Caki2 (cell line): ENCODE measurements at regions not wholly inside any gene's neighbourhood (a gene's known extent, or its start where the extent isn't known, plus 50 kb on each side); places are given as distances from the start of the nearest gene placed in this dataset.
"Not testable (repeated sequence)": the region's sequence is repeated elsewhere in the genome, so short reads cannot be mapped to it uniquely, and the experiment has no call there.

Experiments
- DNase-seq: peaks from one replicate; pipeline ENCODE4 v3.0.0-alpha.2; 2015; ENCODE audit warnings: low read depth
- in situ Hi-C: cut with HindIII; loops from 2 replicates; pipeline ENCODE4 v1.10.0; 2016; ENCODE audit warnings: low sequenced_read_pairs, low pct_unique_long_range_greater_than_20kb, mixed read lengths

DNA sequence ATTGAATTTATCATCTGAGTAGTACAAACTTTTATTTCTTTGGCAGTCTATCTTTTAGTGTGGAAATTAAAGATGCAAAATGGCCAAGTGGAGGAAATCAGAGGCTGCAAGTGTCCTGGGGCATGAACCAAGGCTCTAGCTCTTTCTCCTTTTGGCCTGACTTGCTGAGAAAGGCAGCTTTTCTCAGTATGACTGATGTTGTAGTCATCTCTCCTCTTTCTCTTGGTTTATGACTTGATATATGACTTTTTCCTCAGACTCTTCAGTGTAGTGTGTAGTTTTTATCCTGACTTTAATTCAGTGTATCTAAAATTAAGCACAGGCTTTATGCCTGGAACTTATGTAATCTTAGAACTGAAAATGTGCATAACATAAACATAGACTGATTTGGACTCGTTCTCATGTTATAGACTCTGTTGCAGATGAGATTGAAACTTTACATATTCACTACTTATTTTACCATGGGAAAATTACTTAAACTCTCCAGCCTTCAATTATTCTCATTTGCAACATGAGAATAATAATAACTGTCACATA is 65.7 kb downstream of the SLITRK5 start:
- DNase-seq = no peak
- in situ Hi-C loops = no loop called here

GRCh38 chr13:87754097-87754496 is 82.9 kb downstream of the SLITRK5 start:
- in situ Hi-C loops = no loop called here
- no peak for DNase-seq

GRCh38 chr13:87769445-87769844 is 98.3 kb downstream of the SLITRK5 start:
- in situ Hi-C loops = no loop called here
- no peak for DNase-seq

DNA sequence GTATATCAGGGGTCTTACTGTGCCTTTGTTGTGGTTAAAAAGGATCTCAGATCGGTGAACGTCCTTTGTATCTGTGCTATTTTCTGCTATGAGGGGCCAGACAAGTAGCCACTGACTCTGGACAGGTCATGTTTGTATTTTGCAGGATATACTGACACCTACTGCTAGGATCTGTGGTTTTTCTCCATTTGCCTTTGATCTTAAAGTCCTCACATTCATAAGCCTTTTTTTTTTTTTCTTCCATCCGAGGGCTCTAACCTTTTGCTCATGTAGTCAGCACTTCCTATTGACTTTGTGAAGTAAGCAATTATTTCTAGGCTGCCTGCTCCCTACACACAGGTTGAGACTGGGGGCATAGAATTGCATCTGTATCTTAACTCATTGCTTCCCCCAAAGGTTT is 106.2 kb downstream of the SLITRK5 start:
- in situ Hi-C loops = no loop called here
- DNase-seq = peak; percentile 28

GRCh38 chr13:87778128-87778527 is 107.0 kb downstream of the SLITRK5 start:
- in situ Hi-C loops = no loop called here

GRCh38 chr13:87779426-87779825 is 108.3 kb downstream of the SLITRK5 start:
- DNase-seq = no peak
- in situ Hi-C loops = no loop called here

More at GRCh38 chr13:87778128-87778527, 107.0 kb downstream of the SLITRK5 start:
- DNase-seq = no peak

DNA sequence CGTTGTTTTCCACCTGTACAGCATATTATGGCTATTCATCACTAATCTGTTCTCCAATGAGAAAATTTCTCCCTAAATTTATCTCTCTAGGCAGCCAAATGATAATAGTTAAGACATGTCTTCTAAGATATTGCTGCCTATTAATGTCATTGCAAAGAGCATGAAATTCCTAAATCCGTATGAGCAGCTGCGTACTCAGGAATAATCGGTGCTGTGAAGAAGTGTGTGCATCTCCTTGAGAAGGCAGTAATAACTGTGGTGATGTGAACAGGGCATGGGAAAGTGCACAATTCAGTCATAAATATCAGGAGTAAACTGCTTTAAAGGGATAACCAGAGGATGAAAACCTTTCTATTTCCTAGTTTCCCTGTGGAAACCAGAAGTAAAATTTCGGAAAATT is 112.2 kb downstream of the SLITRK5 start:
- DNase-seq = no peak
- in situ Hi-C loops = no loop called here

DNA sequence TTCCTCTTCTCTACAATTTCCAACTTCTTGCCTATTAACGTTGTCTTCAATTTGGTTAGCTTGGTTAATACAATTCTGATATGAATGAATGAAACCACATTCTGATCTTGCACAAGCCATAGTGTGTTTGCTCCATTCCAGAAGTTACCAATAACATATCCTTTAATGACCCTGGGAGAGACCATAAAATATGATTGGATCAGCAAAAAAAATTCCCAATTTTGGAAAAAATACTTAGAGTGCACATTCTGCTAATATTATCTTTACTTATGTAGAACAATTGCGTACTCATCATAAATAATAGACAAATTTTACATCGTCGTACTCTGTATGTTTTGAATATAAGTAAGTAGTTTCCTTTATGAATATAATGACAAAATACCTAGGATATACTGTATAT is 117.2 kb downstream of the SLITRK5 start:
- in situ Hi-C loops = no loop called here

DNA sequence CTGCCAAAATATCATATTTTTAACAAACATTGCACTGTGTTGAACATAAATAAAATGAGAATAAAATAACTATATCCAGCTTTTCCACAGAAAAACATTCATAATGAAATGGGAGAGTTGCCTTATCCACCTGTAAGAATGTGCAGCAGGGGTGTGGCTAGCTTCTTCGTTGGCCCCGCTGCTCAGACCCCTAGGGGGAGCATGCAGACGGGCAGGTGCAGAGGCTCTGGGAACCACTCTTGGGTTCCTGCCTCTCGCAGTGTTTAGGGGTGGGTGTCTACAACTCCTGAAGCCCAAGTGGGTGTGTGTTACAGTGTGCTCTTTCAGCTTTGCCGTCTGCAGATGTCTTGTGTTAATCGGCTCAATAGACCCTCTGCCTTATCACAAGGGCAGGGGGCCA is 121.7 kb downstream of the SLITRK5 start:
- no peak for DNase-seq
- in situ Hi-C loops = no loop called here

More for the DNA sequence above, 117.2 kb downstream of the SLITRK5 start:
- no peak for DNase-seq

- in situ Hi-C loops = no loop called here
- no peak for DNase-seq
These were observed 127.4 kb downstream of the SLITRK5 start for GRCh38 chr13:87798536-87798935.

- in situ Hi-C loops = no loop called here
- peak; percentile 89 for DNase-seq
These were observed 139.2 kb downstream of the SLITRK5 start for GRCh38 chr13:87810391-87810801.

GRCh38 chr13:87810920-87811344 is 139.8 kb downstream of the SLITRK5 start:
- peak; percentile 84 for DNase-seq
- in situ Hi-C loops = no loop called here

- in situ Hi-C loops = no loop called here
- DNase-seq = no peak
These were observed 143.2 kb downstream of the SLITRK5 start for GRCh38 chr13:87814403-87814802.

- in situ Hi-C loops = no loop called here
- DNase-seq = no peak
These were observed 149.1 kb downstream of the SLITRK5 start for GRCh38 chr13:87820241-87820640.

DNA sequence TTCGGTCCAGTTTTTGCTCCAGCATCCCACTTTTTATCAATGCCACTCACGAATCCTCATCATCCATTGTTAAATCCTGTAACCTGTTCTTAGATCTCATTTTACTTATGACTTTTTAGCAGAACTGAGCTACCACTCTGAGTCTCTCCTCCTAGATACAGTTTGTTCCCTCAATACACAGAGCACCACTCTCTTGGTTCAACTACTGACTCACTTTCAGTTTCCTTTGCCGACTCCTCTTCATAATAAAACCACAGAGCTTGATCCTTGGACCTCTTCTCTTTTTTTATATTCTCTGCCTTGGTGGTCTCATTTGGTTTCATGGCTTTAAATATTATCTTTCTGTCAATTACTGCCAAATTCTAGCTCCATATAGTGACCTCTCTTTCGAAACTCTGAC is 150.3 kb downstream of the SLITRK5 start:
- in situ Hi-C loops = no loop called here
- DNase-seq = no peak

- in situ Hi-C loops, DNase-seq: not testable (repeated sequence)
These were observed 155.1 kb downstream of the SLITRK5 start for GRCh38 chr13:87826301-87826700.

DNA sequence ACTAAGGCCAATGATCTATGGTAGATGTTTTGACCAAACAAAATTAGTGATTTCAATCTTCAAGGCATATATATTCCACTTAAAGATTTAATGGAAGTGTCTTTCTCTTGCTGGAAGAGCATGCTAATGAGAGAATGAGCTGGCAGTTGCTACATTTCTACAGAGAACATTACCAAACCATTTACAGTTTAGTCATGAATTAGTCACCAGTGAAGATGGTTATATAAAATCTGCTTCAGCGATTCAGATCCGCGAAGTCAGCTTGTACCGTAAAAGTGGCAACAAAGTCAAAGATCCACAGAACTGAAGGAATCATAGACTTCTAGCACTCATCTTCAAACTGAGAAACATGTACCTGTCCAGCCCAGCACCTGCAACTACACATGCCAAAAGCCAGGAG is 156.3 kb downstream of the SLITRK5 start:
- DNase-seq = peak; percentile 54
- in situ Hi-C loops = no loop called here

GRCh38 chr13:87837522-87837921 is 166.4 kb downstream of the SLITRK5 start:
- DNase-seq = no peak
- in situ Hi-C loops = no loop called here

DNA sequence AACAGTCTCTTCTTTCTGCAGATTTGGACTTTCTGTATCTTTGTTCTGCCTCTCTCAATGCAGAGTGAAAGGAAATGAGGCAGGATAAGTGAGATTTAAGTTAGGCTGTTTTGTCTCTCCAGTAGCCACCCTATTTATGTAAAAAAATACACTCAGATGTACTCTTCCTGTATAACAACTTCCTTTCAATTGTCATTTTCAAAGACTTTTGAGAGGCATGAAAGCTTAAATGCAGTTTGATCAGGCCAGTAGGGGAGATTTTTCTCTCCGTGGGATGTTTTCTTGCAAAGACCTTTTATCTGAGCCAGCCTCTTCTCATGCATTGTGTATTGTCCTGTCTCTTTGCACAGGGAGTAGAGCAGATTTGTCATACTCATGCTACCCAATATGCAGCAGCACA is 166.8 kb downstream of the SLITRK5 start:
- in situ Hi-C loops = no loop called here

DNA sequence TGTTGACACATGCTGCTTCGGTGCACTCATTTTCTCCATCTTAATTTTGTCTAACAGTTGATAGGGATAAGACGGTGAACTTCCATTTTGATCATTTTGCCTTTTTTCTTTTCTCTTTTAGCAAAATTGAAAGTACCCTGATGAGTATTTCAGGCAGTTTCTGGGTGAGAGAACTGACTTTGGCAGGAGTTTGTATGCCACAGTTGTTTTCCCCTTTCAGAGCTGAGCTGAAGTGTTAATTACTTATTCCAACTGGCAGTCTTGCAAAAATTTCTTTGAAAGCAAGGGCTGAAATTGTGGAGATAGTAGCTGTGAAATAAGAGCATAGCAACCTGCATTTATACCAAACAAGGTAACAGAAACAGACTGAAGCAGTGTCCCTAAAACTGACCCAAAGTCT is 180.2 kb downstream of the SLITRK5 start:
- in situ Hi-C loops = no loop called here
- no peak for DNase-seq

More for the DNA sequence above, 166.8 kb downstream of the SLITRK5 start:
- no peak for DNase-seq

DNA sequence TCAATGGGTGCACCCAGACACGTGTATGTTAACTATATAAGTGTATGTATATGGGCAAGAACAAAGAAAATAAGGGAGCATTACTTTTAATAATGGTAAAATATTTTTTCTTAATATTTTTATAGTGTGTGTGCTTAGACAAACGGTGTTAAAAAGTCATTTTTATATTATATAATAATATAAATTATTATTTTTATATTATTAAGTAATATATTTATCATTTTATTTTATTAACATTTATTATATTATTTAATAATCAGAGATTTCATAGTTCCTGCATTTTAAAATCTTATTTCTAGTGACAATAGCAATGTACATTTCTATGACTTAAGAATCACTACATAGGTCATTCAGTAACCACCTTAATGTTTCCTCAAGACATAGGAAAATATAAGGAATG is 184.4 kb downstream of the SLITRK5 start:
- DNase-seq = no peak
- in situ Hi-C loops = no loop called here
